ENCODE measurements at regions not wholly inside any gene's neighbourhood (a gene's known extent, or its start where the extent isn't known, plus 50 kb on each side); places are given as distances from the start of the nearest gene placed in this dataset.
"Not testable (repeated sequence)": the region's sequence is repeated elsewhere in the genome, so short reads cannot be mapped to it uniquely, and the experiment has no call there.

GRCh38 chr7:6990426-6991152, 164.5 kb upstream of the CCZ1B start:
- not testable (repeated sequence) for DNase-seq (ENCODE audit: low spot score)

DNA sequence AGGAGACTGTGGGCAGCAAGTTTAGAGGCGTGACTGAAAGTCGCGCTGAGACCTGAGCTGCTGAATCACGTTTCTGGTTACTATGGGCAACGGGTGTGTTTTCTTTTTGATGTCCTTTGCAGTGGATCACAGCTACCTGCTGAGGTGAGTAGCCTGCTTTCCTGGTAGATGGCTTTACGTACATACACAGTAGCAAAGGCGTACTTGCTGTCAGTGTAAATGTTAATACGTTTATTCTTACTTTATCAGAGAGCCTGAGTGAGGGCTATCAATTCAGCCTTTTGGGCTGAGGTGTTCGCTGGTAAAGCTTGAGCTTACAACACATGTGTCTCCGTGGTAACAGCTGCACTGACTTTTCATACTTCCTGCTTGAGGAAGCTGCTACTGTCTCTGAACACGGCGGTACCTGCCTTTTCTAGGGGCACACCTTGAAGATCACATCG, 165.1 kb upstream of the CCZ1B start:
- DNase-seq (ENCODE audit: low spot score): not testable (repeated sequence)

DNA sequence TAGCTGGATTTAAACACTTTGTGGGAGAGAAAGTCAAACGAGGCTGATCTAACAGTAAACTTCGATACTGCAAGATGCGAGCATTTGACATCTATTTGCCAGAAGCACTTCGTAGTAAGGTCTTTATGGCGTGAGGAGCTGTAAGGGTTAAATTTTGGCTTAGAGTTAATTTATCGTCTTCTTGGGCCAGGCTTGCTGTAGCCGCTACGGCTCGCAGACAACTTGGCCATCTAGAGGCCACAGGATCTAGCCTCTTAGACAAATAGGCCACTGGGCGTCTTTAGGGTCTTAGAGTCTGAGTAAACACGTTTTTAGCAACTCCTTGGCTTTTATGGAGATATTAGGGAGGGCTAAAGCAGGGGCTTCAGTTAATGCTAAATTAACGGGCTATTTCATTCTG, 165.6 kb upstream of the CCZ1B start:
- DNase-seq (ENCODE audit: low spot score): not testable (repeated sequence)

- not testable (repeated sequence) for DNase-seq (ENCODE audit: low spot score)
Measured at GRCh38 chr7:6992133-6992532, 166.1 kb upstream of the CCZ1B start.

- DNase-seq (ENCODE audit: low spot score): not testable (repeated sequence)
Measured at GRCh38 chr7:6995026-6995425, 169.0 kb upstream of the CCZ1B start.

GRCh38 chr7:6995493-6996289, 169.6 kb upstream of the CCZ1B start:
- DNase-seq (ENCODE audit: low spot score): not testable (repeated sequence)

GRCh38 chr7:6999067-6999666, 173.1 kb upstream of the CCZ1B start:
- not testable (repeated sequence) for DNase-seq (ENCODE audit: low spot score)

DNA sequence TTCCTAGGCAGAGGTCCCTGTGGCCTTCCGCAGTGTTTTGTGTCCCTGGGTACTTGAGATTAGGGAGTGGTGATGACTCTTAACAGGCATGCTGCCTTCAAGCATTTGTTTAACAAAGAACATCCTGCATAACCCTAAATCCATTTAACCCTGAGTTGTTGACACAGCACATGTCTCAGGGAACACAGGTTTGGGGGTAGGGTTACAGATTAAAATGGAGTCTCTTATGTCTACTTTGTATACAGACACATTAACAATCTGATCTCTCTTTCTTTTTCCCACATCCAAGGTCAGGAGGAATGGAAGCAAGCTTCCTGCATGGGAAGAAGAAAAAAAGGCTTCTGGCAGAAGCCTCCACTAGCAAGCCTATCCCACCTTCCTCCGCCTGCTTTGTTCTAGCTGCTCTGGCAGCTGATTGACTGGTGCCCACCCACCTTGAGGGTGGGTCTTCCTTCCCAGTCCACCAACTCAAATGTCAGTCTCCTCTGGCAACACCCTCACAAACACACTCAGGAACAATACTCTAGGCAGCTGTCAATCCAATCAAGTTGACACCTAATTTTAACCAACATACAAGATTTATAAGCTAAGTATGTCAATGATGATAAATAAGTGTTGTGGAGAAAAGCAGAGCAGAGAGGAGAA, 176.5 kb upstream of the CCZ1B start:
- no peak for DNase-seq (ENCODE audit: low spot score)

- DNase-seq (ENCODE audit: low spot score): no peak
Measured at GRCh38 chr7:7005303-7005702, 177.0 kb upstream of the C1GALT1 start.

GRCh38 chr7:7005949-7006348, 176.4 kb upstream of the C1GALT1 start:
- DNase-seq (ENCODE audit: low spot score): not testable (repeated sequence)

DNA sequence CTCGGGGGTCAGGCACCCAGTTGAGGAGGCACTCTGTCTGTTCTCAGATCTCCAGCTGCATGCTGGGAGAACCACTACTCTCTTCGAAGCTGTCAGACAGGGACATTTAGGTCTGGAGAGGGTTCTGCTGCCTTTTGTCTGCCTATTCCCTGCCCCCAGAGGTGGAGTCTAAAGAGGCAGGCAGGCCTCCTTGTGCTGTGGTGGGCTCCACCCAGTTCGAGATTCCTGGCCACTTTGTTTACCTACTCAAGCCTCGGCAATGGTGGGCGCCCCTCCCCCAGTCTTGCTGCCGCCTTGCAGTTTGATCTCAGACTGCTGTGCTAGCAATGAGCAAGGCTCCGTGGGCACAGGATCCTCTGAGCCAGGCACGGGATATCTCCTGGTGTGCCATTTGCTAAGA, 171.1 kb upstream of the C1GALT1 start:
- DNase-seq (ENCODE audit: low spot score): not testable (repeated sequence)

DNA sequence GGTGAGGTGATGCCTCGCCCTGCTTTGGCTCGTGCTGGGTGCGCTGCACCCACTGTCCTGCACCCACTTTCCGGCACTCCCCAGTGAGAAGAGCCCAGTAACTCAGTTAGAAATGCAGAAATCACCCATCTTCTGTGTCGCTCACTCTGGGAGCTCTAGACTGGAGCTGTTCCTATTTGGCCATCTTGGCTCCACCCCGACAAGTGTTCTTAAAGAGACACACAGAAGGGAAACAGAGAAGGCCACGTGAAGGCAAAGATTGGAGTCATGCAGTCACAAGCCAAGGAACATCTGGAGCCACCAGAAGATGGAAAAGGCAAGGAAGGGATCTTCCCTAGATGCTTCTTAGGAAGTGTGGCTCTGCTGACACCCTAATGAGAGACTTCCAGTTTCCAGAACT, 170.6 kb upstream of the C1GALT1 start:
- not testable (repeated sequence) for DNase-seq (ENCODE audit: low spot score)

GRCh38 chr7:7014827-7015595, 167.3 kb upstream of the C1GALT1 start:
- no peak for DNase-seq (ENCODE audit: low spot score)

DNA sequence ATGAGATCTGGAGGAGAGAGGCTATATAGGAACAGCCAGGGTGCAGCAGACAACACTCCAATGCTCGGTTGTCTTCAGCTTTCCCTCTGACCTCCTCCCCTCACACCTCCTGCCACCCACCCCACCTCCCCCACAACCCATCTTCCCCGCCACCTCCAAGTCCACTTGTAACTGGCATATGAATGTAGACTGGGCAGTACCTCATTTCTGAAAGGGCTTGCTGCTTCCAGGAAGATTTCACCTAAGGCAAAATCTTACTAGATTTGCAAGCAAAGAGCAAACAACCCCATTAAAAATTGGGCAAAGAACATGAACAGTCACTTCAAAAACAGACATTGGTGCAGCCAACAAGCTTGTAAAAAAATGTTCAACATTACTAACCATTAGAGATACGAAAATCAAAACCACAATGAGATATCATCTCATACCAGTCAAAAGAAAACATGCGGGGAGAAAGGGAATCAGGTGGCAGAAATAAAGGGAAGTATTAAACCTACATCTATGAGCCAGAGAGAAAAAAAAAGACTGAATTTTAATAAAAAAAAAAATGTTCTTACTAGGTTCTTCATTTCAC, 164.6 kb upstream of the C1GALT1 start:
- no peak for DNase-seq (ENCODE audit: low spot score)

DNA sequence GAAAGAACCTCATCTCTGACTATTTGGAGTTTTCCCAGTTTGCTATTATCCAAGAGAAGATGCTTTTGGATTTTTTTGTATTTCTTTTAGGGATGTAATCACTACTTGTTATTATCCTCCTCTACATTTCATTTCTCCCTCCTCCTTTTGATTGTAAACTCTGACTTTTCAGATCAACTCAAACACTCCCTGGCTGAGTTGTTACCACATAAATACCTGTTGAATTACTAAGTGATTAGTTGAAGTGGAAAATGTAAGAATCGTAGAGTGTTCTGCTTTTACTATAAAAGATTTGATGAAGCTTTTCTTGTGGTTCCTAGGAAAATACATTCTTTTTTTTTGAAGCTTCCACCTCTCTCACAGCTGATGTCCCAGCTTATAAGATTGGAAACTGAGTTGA, 164.1 kb upstream of the C1GALT1 start:
- no peak for DNase-seq (ENCODE audit: low spot score)

GRCh38 chr7:7032221-7032620, 150.1 kb upstream of the C1GALT1 start:
- DNase-seq (ENCODE audit: low spot score): no peak

- DNase-seq (ENCODE audit: low spot score): no peak
Measured at GRCh38 chr7:7035851-7036250, 146.5 kb upstream of the C1GALT1 start.

DNA sequence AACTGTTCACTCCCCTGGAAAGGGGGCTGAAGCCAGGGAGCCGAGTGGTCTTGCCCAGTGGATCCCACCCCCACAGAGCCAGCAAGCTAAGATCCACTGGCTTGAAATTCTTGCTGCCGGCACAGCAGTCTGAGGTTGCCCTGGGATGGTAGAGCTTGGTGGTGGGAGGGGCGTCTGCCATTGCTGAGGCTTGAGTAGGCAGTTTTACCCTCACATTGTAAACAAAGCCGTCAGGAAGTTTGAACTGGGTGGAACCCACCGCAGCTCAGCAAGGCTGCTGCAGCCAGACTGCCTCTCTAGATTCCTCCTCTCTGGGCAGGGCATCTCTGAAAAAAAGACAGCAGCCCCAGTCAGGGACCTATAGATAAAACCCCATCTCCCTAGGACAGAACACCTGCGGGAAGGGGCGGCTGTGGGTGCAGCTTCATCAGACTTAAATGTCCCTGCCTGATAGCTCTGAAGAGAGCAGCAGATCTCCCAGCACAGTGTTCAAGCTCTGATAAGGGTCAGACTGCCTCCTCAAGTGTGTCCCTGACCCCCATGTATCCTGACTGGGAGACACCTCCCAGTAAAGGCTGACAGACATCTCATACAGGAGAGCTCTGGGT, 140.0 kb upstream of the C1GALT1 start:
- DNase-seq (ENCODE audit: low spot score): not testable (repeated sequence)

DNA sequence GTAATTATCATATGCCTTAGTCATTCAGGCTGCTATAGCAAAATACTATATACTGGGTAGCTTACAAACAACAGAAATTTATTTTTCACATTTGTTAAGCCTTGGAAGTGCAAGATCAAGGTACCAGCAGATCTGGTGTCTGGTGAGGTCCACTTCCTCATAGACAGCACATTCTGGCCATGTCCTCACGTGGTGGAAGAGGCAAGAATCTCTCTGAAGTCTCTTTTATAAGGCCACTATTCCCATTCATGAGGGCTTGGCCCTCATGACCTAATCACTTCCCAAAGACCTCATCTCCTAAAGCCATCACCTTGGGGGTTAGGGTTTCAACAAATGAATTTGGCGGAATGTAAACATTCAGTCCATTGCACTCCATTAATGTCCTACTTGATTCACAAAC, 137.5 kb upstream of the C1GALT1 start:
- DNase-seq (ENCODE audit: low spot score): no peak

DNA sequence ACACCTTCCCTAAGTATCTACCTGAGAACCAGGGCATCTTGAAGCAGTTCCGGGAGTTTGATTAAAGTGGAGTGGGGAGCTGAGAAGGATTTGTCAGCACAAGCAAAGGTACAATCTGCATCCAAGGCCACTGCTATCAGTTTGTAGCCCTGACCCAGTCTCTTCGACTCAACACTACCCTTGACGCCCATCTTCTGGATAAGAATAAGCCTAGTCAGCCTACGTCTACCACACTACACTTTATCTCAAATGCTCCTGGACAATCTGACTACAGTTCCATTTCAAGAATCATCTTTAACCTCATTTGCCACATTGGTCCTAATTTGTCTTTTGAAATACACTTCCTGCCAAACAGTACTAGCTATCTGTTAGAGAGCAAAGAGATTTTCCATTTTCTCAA, 134.1 kb upstream of the C1GALT1 start:
- no peak for DNase-seq (ENCODE audit: low spot score)
